Thyroid gland (tissue), 4 donors: ENCODE measurements at regions not wholly inside any gene's neighbourhood (a gene's known extent, or its start where the extent isn't known, plus 50 kb on each side); places are given as distances from the start of the nearest gene placed in this dataset.

Experiments used
- DNase-seq, 2 donors: peaks; one replicate each; pipeline ENCODE4 v3.0.0-alpha.2; 2019
- H3K27ac ChIP-seq, 3 donors: fragments of 200-600 bp; sonication (generic); 1 replicate in 2 of 3; 2 replicates in 1 of 3; pipeline ENCODE4 v1.5.1; 2016 to 2019; ENCODE audit warnings: mild to moderate bottlenecking in 1 of 3, moderate library complexity in 1 of 3
- H3K27me3 ChIP-seq: fragments of 200-600 bp; sonication (generic); one replicate; pipeline ENCODE4 v1.5.1; 2019
- H3K36me3 ChIP-seq, 2 donors: fragments of 200-600 bp; sonication (generic); one replicate each; pipeline ENCODE4 v1.5.1; 2016 to 2019
- H3K4me1 ChIP-seq, 2 donors: fragments of 200-600 bp; sonication (generic); one replicate each; pipeline ENCODE4 v1.5.1; 2017 to 2019
- H3K4me3 ChIP-seq, 3 donors: fragments of 200-600 bp; sonication (generic); replicated peaks in 1 of 3; 1 replicate in 2 of 3; 2 replicates in 1 of 3; pipeline ENCODE4 v1.5.1; 2016; ENCODE audit warnings: mild to moderate bottlenecking in 1 of 3
- H3K9me3 ChIP-seq: fragments of 200-600 bp; sonication (generic); one replicate; pipeline ENCODE4 v1.5.1; 2017
- POLR2A ChIP-seq, 2 donors: fragments of 450-650 bp; IDR thresholded peaks; one replicate each; pipeline ENCODE4 v1.6.1; 2017; ENCODE audit warnings: antibody characterized with exemption in 2 of 2, mild to moderate bottlenecking in 2 of 2, moderate library complexity in 1 of 2
- WGBS, 2 donors: methylation state at CpG; one replicate each; pipeline ENCODE4 v1.1.5; 2017; 5-methylcytosine and 5-hydroxymethylcytosine counted together
- intact Hi-C: fragments of 100-400 bp; cut with DNase I; formaldehyde crosslinking; loops from one replicate; pipeline ENCODE4 v1.15.1; 2023
- TF ChIP-seq, protein P1 (sequence below), 6 experiments: fragments of 200-600 bp in 3 of 6; fragments of 450-650 bp in 3 of 6; sonication (generic) in 3 of 6; IDR thresholded peaks; one replicate each; pipeline ENCODE4 v1.5.1; 2016 to 2019; ENCODE audit warnings: antibody characterized with exemption in 6 of 6, mild to moderate bottlenecking in 2 of 6, inconsistent platforms in 1 of 6, moderate library complexity in 1 of 6

DNA sequence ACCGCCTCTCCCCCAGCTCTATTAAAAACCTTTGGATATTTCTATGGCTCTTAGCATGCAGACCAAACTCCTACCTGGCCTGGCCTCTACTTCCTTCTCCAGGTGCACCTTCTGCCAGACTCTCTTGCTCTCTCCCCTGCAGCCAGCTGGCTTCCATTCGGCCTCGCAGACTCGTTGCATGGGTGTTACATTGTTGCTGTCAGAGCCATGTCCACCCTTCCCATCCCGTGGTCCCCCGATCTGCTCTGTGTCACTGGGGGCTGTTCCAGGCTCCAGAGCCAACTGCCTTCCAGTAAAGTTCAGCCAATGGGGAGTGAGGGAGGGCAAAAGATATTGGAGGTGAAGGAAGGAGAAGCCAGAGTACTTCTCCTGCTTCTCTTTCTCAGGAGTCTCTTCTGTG is 112.5 kb upstream of the LGALSL start:
- no peaks in the 10 kb centered on the region for H3K36me3 ChIP-seq
- TF ChIP-seq, protein P1, sequence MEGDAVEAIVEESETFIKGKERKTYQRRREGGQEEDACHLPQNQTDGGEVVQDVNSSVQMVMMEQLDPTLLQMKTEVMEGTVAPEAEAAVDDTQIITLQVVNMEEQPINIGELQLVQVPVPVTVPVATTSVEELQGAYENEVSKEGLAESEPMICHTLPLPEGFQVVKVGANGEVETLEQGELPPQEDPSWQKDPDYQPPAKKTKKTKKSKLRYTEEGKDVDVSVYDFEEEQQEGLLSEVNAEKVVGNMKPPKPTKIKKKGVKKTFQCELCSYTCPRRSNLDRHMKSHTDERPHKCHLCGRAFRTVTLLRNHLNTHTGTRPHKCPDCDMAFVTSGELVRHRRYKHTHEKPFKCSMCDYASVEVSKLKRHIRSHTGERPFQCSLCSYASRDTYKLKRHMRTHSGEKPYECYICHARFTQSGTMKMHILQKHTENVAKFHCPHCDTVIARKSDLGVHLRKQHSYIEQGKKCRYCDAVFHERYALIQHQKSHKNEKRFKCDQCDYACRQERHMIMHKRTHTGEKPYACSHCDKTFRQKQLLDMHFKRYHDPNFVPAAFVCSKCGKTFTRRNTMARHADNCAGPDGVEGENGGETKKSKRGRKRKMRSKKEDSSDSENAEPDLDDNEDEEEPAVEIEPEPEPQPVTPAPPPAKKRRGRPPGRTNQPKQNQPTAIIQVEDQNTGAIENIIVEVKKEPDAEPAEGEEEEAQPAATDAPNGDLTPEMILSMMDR (IDR thresholded peaks at IDR 0.05): no peak
- TF ChIP-seq POLR2A (IDR thresholded peaks at IDR 0.05): no peak
- no peak for DNase-seq
- H3K27ac ChIP-seq: no peak overlapping the region
- no peak overlapping the region for H3K4me3 ChIP-seq
- no peaks in the 10 kb centered on the region for H3K27me3 ChIP-seq
- intact Hi-C loops: no loop called here
- no peaks in the 10 kb centered on the region for H3K9me3 ChIP-seq
- no peaks in the 10 kb centered on the region for H3K4me1 ChIP-seq
- 94 to 95% methylated on average over 6 of the region's 6 CpGs for WGBS, 2 donors

DNA sequence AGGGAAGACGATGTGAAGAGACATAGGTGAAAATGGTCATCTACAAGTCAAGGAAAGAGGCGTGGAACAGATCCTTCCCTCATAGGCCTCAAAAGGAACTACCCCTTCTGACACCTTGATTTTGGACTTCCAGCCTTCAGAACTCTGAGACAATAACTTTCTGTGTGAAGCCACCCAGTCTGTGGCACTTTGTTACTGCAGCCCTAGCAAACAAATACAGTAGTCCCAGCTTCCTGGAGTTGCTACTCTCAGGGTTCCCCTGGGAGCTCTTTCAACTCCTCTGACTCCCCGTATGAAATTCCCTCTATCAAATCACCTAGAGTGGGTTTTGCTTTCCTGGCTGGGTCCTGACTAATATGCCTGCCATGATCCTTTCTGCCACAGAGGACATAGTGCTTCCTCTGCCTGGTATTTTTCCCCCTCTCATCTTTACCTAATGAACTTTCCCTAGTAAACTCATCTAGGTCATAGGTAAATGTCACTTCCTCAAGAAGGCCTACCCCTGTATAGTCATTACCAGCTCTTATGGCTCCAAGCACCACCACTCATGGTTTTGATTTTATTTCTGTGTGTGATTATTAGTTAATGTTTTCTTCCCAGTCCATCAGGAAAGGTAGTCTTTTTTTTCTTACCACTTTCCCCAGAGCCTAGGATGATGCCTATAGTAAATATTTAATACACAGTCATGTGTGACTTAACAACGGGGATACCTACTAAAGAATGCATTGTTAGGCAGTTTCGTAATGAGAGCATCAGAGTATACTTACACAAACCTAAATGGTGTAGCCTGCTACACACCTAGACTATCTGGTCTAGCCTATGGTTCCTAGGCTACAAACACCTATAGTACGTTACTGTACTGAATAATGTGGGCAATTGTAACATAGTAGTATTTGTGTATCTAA is 111.5 kb upstream of the LGALSL start:
- Histone ChIP-seq H3K27ac (no peak overlapping the region), H3K4me1 (no peaks in the 10 kb centered on the region), H3K9me3 (no peaks in the 10 kb centered on the region), H3K36me3 (no peaks in the 10 kb centered on the region), H3K4me3 (no peak overlapping the region), H3K27me3 (no peaks in the 10 kb centered on the region)
- no peak for DNase-seq
- 80% methylated on average over 6 of the region's 6 CpGs for WGBS, 2 donors
- intact Hi-C loops: no loop called here
- no peak for TF ChIP-seq POLR2A (IDR thresholded peaks at IDR 0.05)
- TF ChIP-seq, protein P1 (IDR thresholded peaks at IDR 0.05): no peak

DNA sequence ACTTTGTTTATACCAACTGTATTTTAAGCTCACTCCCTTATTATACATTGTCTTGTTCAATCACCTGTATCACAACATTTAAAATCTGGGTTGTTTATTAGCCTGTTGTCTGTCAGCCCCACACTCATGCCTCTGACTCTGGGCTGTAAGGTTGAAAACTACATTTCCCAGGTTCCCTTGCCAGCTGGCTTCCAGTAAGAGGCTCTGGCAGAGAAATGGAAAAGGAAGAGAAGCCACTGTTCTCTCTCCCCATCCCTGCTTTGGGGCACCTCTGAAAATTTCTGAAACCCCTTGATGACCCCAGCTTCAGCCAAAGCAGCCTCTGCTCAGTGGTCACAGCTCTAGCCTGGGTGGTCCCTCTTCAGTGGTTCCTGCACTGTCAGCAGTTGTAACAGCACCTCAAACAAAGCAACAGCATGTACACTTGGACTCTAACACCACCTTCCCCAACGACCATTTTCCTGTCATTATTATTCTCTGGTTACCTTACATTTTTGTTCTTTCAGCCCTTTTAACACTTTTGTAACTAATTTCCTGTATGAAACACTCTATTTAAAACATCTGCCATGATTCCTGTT is 108.9 kb upstream of the LGALSL start:
- H3K27me3 ChIP-seq: no peaks in the 10 kb centered on the region
- intact Hi-C loops: no loop called here
- WGBS, 2 donors: 11 to 16% methylated on average over 1 of the region's 1 CpG
- H3K27ac ChIP-seq: no peak overlapping the region
- H3K4me3 ChIP-seq: no peak overlapping the region
- no peak for DNase-seq
- no peaks in the 10 kb centered on the region for H3K36me3 ChIP-seq
- no peaks in the 10 kb centered on the region for H3K4me1 ChIP-seq
- no peak for TF ChIP-seq POLR2A (IDR thresholded peaks at IDR 0.05)
- TF ChIP-seq, protein P1 (IDR thresholded peaks at IDR 0.05): no peak
- H3K9me3 ChIP-seq: no peaks in the 10 kb centered on the region

DNA sequence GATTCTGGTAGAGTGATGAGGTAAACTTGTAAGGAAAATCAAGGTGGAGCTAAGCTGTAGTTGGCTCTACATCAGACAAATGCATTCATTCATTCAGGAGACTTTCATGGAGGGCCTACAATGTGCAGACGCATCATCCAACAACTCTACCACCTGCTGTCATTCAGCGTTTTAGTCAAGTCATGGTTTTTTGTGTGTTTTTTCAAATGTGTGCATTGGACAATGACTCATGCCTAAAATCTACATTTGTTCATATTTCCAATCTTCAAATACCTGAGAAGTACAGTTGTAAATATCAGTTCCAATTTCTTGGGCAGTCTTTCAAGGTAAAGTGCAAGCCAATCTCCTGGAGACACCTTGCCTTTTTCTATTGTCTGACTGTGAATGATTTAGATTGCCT is 108.0 kb upstream of the LGALSL start:
- no peak overlapping the region for H3K27ac ChIP-seq
- DNase-seq: no peak
- TF ChIP-seq POLR2A (IDR thresholded peaks at IDR 0.05): no peak
- TF ChIP-seq, protein P1 (IDR thresholded peaks at IDR 0.05): no peak
- intact Hi-C loops: no loop called here
- no peaks in the 10 kb centered on the region for H3K27me3 ChIP-seq
- no peaks in the 10 kb centered on the region for H3K4me1 ChIP-seq
- WGBS, 2 donors: 95 to 96% methylated on average over 2 of the region's 2 CpGs
- H3K9me3 ChIP-seq: no peaks in the 10 kb centered on the region
- no peaks in the 10 kb centered on the region for H3K36me3 ChIP-seq
- no peak overlapping the region for H3K4me3 ChIP-seq
